ENCODE measurements at regions not wholly inside any gene's neighbourhood (a gene's known extent, or its start where the extent isn't known, plus 50 kb on each side); places are given as distances from the start of the nearest gene placed in this dataset.

- TF ChIP-seq EZH2 (IDR thresholded peaks at IDR 0.05; ENCODE audit: borderline replicate concordance, insufficient read depth, low read length, poor library complexity, severe bottlenecking): no peak
- TF ChIP-seq REST (IDR thresholded peaks at IDR 0.05; ENCODE audit: borderline replicate concordance): no peak
- TF ChIP-seq, protein P1, sequence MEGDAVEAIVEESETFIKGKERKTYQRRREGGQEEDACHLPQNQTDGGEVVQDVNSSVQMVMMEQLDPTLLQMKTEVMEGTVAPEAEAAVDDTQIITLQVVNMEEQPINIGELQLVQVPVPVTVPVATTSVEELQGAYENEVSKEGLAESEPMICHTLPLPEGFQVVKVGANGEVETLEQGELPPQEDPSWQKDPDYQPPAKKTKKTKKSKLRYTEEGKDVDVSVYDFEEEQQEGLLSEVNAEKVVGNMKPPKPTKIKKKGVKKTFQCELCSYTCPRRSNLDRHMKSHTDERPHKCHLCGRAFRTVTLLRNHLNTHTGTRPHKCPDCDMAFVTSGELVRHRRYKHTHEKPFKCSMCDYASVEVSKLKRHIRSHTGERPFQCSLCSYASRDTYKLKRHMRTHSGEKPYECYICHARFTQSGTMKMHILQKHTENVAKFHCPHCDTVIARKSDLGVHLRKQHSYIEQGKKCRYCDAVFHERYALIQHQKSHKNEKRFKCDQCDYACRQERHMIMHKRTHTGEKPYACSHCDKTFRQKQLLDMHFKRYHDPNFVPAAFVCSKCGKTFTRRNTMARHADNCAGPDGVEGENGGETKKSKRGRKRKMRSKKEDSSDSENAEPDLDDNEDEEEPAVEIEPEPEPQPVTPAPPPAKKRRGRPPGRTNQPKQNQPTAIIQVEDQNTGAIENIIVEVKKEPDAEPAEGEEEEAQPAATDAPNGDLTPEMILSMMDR (IDR thresholded peaks at IDR 0.05; ENCODE audit: poor library complexity, severe bottlenecking): no peak
Observed at GRCh38 chr2:184463866-184464248, 134.5 kb upstream of the ZNF804A start.
